ENCODE measurements at regions not wholly inside any gene's neighbourhood (a gene's known extent, or its start where the extent isn't known, plus 50 kb on each side); places are given as distances from the start of the nearest gene placed in this dataset.

DNA sequence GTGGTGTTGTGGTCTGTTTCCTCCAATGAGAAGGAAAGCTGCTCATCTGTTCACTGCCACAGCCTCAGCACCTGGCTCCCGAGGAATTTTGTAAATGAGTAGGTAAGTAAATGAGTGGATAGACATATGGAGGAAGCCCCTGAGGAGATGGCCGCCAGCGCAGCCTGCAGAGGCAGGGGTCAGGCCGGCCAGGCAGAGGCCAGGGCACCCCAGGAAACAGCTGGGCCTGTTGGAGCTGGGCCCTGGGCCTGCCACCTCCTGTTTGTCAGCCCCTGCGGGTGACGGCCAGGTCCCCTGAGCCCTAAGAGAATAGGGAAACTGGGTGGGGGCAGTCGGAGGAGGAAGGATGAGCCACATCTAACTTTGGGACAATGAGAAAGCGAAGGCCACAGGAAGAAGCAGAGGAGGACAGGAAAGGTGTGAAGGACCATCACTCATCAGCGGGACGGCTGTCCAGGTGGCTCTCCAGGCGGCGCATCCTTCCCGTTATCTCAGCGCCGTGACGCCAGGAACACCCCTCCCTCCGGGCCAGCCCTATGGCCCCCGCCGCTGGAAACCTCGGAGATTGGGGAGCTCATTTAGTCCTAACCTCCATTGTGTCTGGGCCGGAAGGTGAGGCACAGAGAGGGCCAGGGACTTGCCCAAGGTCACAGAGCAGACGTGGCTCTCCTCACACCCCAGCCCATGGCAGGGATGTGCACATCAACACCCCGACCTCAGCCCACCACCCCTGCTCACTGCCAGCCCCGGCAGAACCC is 142.3 kb upstream of the UNC5B start:
- no peak overlapping the region for H3K4me3 Mint-ChIP-seq (ENCODE audit: unreplicated experiment)
- DNase-seq = no peak
- Histone ChIP-seq H3K27me3 (replicated peaks; ENCODE audit: control insufficient read depth, insufficient read depth, low read length) (no peaks in the 10 kb centered on the region), H3K9me3 (no peaks in the 10 kb centered on the region), H3K4me3 (ENCODE audit: low read depth, low read length) (no peak overlapping the region), H3K36me3 (ENCODE audit: control insufficient read depth, insufficient read depth, low read length) (no peaks in the 10 kb centered on the region), H3K4me1 (no peaks in the 10 kb centered on the region)
- no TSS peak for BruUV-seq (replicated peaks)
- no peaks in the 10 kb centered on the region for H3K36me3 Mint-ChIP-seq (ENCODE audit: insufficient read depth, unreplicated experiment)
- no peak overlapping the region for H3K27ac Mint-ChIP-seq (ENCODE audit: unreplicated experiment)
- H3K4me1 Mint-ChIP-seq (ENCODE audit: low read depth, unreplicated experiment) = peaks cover 15% of the 10 kb centered on the region
- ChIA-PET POLR2A (no interaction called here), CTCF (no interaction called here)
- TF ChIP-seq, protein P1, sequence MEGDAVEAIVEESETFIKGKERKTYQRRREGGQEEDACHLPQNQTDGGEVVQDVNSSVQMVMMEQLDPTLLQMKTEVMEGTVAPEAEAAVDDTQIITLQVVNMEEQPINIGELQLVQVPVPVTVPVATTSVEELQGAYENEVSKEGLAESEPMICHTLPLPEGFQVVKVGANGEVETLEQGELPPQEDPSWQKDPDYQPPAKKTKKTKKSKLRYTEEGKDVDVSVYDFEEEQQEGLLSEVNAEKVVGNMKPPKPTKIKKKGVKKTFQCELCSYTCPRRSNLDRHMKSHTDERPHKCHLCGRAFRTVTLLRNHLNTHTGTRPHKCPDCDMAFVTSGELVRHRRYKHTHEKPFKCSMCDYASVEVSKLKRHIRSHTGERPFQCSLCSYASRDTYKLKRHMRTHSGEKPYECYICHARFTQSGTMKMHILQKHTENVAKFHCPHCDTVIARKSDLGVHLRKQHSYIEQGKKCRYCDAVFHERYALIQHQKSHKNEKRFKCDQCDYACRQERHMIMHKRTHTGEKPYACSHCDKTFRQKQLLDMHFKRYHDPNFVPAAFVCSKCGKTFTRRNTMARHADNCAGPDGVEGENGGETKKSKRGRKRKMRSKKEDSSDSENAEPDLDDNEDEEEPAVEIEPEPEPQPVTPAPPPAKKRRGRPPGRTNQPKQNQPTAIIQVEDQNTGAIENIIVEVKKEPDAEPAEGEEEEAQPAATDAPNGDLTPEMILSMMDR (IDR thresholded peaks at IDR 0.05; ENCODE audit: insufficient read depth in 1 of 2, low read depth in 1 of 2, low read length in 1 of 2, severe bottlenecking in 1 of 2, unreplicated experiment in 1 of 2) = no peak
- peaks cover 25% of the 10 kb centered on the region for H3K27me3 Mint-ChIP-seq (ENCODE audit: insufficient read depth, unreplicated experiment)
- H3K9me3 Mint-ChIP-seq (ENCODE audit: unreplicated experiment) = no peaks in the 10 kb centered on the region
- intact Hi-C loops (cut with micrococcal nuclease; ENCODE audit: unreplicated experiment) = no loop called here

DNA sequence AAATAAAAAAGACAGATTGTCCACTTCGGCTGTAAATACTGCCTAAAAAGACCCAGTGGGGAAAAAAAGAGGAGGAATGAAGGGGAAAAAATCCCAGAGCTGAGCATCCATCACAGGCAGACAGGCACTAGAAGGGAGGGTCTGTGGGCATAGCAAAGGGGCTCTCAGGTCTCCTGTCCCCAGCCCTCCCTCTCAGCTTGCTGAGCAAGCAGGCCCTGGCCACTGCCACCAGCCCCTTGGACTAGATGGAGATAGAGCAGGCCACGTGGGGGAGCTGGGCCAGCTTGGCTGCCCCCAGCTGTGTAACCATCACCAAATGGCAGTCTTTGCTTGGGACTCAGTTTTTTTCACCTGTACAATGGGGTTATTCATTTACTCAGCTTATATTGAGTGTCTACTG is 141.6 kb upstream of the UNC5B start:
- Histone ChIP-seq H3K9me3 (no peaks in the 10 kb centered on the region), H3K27me3 (replicated peaks; ENCODE audit: control insufficient read depth, insufficient read depth, low read length) (no peaks in the 10 kb centered on the region), H3K36me3 (ENCODE audit: control insufficient read depth, insufficient read depth, low read length) (no peaks in the 10 kb centered on the region), H3K4me3 (ENCODE audit: low read depth, low read length) (no peak overlapping the region), H3K4me1 (no peaks in the 10 kb centered on the region; the same call in 1 of the 2 replicates)
- TF ChIP-seq, protein P1 (IDR thresholded peaks at IDR 0.05; ENCODE audit: insufficient read depth in 1 of 2, low read depth in 1 of 2, low read length in 1 of 2, severe bottlenecking in 1 of 2, unreplicated experiment in 1 of 2) = no peak
- DNase-seq = no peak
- Mint-ChIP-seq H3K9me3 (ENCODE audit: unreplicated experiment) (no peaks in the 10 kb centered on the region), H3K36me3 (ENCODE audit: insufficient read depth, unreplicated experiment) (no peaks in the 10 kb centered on the region), H3K4me3 (ENCODE audit: unreplicated experiment) (no peak overlapping the region), H3K27ac (ENCODE audit: unreplicated experiment) (no peak overlapping the region), H3K4me1 (ENCODE audit: low read depth, unreplicated experiment) (peaks cover 15% of the 10 kb centered on the region), H3K27me3 (ENCODE audit: insufficient read depth, unreplicated experiment) (peaks cover 25% of the 10 kb centered on the region)
- no TSS peak for BruUV-seq (replicated peaks)
- ChIA-PET CTCF (no interaction called here), POLR2A (no interaction called here)
- intact Hi-C loops (cut with micrococcal nuclease; ENCODE audit: unreplicated experiment) = no loop called here

DNA sequence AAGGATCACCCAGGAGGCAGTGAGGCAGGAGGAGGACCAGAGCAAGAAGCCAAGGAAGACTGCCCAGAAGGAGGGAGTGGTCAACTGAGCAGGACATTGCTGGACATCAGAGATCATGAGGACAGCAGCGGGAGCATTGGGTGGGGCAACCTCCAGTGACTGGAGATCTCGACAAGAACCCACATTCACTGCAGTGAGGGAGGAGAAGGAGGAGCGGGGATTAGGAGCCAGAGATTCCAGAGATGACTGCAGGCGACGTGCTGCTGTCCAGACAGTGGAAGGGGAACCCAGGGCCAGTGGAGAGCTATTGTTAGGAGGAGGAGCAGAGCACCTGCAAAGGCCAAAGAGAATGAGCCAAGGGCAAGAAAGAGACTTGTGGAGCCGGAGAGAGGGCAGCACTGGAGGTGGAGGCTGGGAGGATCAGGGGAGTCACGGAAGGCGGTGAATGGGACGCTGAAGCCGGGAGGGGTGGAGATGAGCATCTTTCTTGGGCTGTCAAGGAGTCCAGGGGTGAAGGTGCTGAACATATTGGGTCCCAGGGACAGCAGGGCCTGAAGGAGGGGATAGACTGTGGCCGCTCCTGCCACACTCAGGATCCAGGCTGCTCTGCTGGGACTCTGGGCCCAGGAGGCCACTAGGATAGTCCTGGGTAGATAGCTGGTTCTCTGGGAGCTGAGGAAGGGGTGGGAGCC is 140.1 kb upstream of the UNC5B start:
- Histone ChIP-seq H3K4me1 (no peaks in the 10 kb centered on the region; the same call in 1 of the 2 replicates), H3K4me3 (ENCODE audit: low read depth, low read length) (no peak overlapping the region), H3K36me3 (ENCODE audit: control insufficient read depth, insufficient read depth, low read length) (no peaks in the 10 kb centered on the region), H3K9me3 (no peaks in the 10 kb centered on the region), H3K27me3 (replicated peaks; ENCODE audit: control insufficient read depth, insufficient read depth, low read length) (no peaks in the 10 kb centered on the region)
- TF ChIP-seq, protein P1 (IDR thresholded peaks at IDR 0.05; ENCODE audit: insufficient read depth in 1 of 2, low read depth in 1 of 2, low read length in 1 of 2, severe bottlenecking in 1 of 2, unreplicated experiment in 1 of 2) = no peak
- POLR2A ChIA-PET = no interaction called here
- peaks cover 15% of the 10 kb centered on the region for H3K4me1 Mint-ChIP-seq (ENCODE audit: low read depth, unreplicated experiment)
- no peak for DNase-seq
- H3K27ac Mint-ChIP-seq (ENCODE audit: unreplicated experiment) = no peak overlapping the region
- no peaks in the 10 kb centered on the region for H3K9me3 Mint-ChIP-seq (ENCODE audit: unreplicated experiment)
- BruUV-seq (replicated peaks) = no TSS peak
- peaks cover 25% of the 10 kb centered on the region for H3K27me3 Mint-ChIP-seq (ENCODE audit: insufficient read depth, unreplicated experiment)
- intact Hi-C loops (cut with micrococcal nuclease; ENCODE audit: unreplicated experiment) = no loop called here
- CTCF ChIA-PET = no interaction called here
- H3K36me3 Mint-ChIP-seq (ENCODE audit: insufficient read depth, unreplicated experiment) = no peaks in the 10 kb centered on the region
- H3K4me3 Mint-ChIP-seq (ENCODE audit: unreplicated experiment) = no peak overlapping the region

Measured in Caco-2 (cell line).